ENCODE measurements at regions not wholly inside any gene's neighbourhood (a gene's known extent, or its start where the extent isn't known, plus 50 kb on each side); places are given as distances from the start of the nearest gene placed in this dataset.

DNA sequence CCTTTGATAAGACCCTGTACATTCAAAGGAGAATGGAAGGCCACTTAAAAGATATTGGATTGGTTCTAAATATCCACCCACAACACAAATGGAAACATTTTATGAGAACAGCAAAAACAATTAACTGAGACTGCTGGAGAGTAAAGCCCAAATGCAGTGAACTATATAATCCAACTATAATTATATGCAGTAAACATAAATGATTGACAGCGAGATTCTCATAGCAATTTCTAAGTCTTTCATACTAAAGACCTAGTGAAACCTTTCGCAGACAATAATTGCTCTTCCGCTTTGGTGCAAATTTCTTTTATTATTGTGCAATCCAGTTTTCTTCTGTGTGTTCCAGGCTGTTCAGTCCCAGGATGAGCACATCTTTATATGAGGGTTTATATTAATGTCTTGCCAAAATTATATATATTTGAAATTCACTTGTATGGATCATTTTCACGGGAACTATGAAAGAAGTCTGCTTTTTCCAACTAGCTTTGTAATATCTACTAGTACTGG is 190.9 kb downstream of the ST6GAL2 start:
- no TSS peak for BruUV-seq (replicated peaks)
- H3K27me3 ChIP-seq (ENCODE audit: insufficient read depth, low read length) = no peaks in the 10 kb centered on the region
- no peaks in the 10 kb centered on the region for H3K4me1 ChIP-seq (ENCODE audit: control insufficient read depth in 1 of 2, insufficient read depth in 2 of 2, low read length in 2 of 2)
- TF ChIP-seq JUND (IDR thresholded peaks at IDR 0.05) (no peak), RAD21 (IDR thresholded peaks at IDR 0.05; ENCODE audit: low read depth) (no peak), CBX3 (IDR thresholded peaks at IDR 0.05; ENCODE audit: low read depth) (no peak), ZFX (IDR thresholded peaks at IDR 0.05) (no peak), FOSL1 (IDR thresholded peaks at IDR 0.05; ENCODE audit: low read depth) (no peak), CEBPB (IDR thresholded peaks at IDR 0.05; ENCODE audit: low read depth) (no peak), TCF7L2 (IDR thresholded peaks at IDR 0.05; ENCODE audit: borderline replicate concordance, extremely low read depth, insufficient read depth, insufficient read length) (no peak), SRF (IDR thresholded peaks at IDR 0.05; ENCODE audit: low read depth) (no peak), SIN3A (IDR thresholded peaks at IDR 0.05; ENCODE audit: low read depth) (no peak), SP1 (IDR thresholded peaks at IDR 0.05; ENCODE audit: low read depth) (no peak), POLR2AphosphoS5 (IDR thresholded peaks at IDR 0.05; ENCODE audit: low read depth, low read length) (no peak), REST (IDR thresholded peaks at IDR 0.05; ENCODE audit: low read depth) (no peak), ELF1 (IDR thresholded peaks at IDR 0.05; ENCODE audit: borderline replicate concordance, low read depth) (no peak), YY1 (IDR thresholded peaks at IDR 0.05; ENCODE audit: extremely low read depth, insufficient replicate concordance, low read depth, low read length) (no peak), EZH2phosphoT487 (IDR thresholded peaks at IDR 0.05; ENCODE audit: borderline replicate concordance) (no peak)
- TF ChIP-seq, protein P1, sequence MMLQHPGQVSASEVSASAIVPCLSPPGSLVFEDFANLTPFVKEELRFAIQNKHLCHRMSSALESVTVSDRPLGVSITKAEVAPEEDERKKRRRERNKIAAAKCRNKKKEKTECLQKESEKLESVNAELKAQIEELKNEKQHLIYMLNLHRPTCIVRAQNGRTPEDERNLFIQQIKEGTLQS (IDR thresholded peaks at IDR 0.05) = no peak
- TF ChIP-seq, protein P2, sequence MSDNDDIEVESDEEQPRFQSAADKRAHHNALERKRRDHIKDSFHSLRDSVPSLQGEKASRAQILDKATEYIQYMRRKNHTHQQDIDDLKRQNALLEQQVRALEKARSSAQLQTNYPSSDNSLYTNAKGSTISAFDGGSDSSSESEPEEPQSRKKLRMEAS (IDR thresholded peaks at IDR 0.05) = no peak
- TF ChIP-seq, protein P3, sequence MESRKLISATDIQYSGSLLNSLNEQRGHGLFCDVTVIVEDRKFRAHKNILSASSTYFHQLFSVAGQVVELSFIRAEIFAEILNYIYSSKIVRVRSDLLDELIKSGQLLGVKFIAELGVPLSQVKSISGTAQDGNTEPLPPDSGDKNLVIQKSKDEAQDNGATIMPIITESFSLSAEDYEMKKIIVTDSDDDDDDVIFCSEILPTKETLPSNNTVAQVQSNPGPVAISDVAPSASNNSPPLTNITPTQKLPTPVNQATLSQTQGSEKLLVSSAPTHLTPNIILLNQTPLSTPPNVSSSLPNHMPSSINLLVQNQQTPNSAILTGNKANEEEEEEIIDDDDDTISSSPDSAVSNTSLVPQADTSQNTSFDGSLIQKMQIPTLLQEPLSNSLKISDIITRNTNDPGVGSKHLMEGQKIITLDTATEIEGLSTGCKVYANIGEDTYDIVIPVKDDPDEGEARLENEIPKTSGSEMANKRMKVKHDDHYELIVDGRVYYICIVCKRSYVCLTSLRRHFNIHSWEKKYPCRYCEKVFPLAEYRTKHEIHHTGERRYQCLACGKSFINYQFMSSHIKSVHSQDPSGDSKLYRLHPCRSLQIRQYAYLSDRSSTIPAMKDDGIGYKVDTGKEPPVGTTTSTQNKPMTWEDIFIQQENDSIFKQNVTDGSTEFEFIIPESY (IDR thresholded peaks at IDR 0.05; ENCODE audit: extremely low read depth, insufficient replicate concordance, low read length) = no peak
- TF ChIP-seq, protein P4, sequence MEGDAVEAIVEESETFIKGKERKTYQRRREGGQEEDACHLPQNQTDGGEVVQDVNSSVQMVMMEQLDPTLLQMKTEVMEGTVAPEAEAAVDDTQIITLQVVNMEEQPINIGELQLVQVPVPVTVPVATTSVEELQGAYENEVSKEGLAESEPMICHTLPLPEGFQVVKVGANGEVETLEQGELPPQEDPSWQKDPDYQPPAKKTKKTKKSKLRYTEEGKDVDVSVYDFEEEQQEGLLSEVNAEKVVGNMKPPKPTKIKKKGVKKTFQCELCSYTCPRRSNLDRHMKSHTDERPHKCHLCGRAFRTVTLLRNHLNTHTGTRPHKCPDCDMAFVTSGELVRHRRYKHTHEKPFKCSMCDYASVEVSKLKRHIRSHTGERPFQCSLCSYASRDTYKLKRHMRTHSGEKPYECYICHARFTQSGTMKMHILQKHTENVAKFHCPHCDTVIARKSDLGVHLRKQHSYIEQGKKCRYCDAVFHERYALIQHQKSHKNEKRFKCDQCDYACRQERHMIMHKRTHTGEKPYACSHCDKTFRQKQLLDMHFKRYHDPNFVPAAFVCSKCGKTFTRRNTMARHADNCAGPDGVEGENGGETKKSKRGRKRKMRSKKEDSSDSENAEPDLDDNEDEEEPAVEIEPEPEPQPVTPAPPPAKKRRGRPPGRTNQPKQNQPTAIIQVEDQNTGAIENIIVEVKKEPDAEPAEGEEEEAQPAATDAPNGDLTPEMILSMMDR (IDR thresholded peaks at IDR 0.05 in 2 of 3, conservative IDR thresholded peaks at IDR 0.05 in 1 of 3; ENCODE audit: borderline replicate concordance in 1 of 3, insufficient read depth in 1 of 3, low read depth in 2 of 3, low read length in 2 of 3) = no peak
- no peaks in the 10 kb centered on the region for H3K79me2 ChIP-seq (ENCODE audit: insufficient read depth, low read length)
- no peaks in the 10 kb centered on the region for H3K9me3 ChIP-seq (ENCODE audit: control insufficient read depth in 1 of 2, insufficient read depth in 1 of 2, low read depth in 1 of 2, low read length in 2 of 2)
- no peak overlapping the region for H3K4me3 ChIP-seq (replicated peaks in 1 of 2; ENCODE audit: low read depth in 1 of 2, low read length in 2 of 2)
- H4K20me1 ChIP-seq (ENCODE audit: insufficient read depth) = no peaks in the 10 kb centered on the region
- H3K9ac ChIP-seq (ENCODE audit: low read length) = no peak overlapping the region
- POLR2A ChIA-PET = no interaction called here
- CTCF ChIA-PET = no interaction called here
- no peaks in the 10 kb centered on the region for H3K9me2 ChIP-seq (ENCODE audit: insufficient read depth)
- H3K4me2 ChIP-seq (ENCODE audit: low read length) = no peak overlapping the region
- no peak for DNase-seq (ENCODE audit: low read depth, low spot score)
- no peak overlapping the region for H3K27ac ChIP-seq (ENCODE audit: low read depth, low read length)
- H3K36me3 ChIP-seq (ENCODE audit: control insufficient read depth in 1 of 2, insufficient read depth in 2 of 2, low read length in 2 of 2) = no peaks in the 10 kb centered on the region
- intact Hi-C loops (cut with micrococcal nuclease) = no loop called here
- RAD21 ChIA-PET (ENCODE audit: low non-redundant PET in 1 of 2, low total read pairs in 2 of 2, uncharacterized antibody in 2 of 2, unreplicated experiment in 2 of 2) = no interaction called here
- H2AFZ ChIP-seq (ENCODE audit: low read depth, low read length, poor library complexity, severe bottlenecking) = no peak overlapping the region
- no peak for ATAC-seq

All from HCT116 (cell line).